ENCODE measurements at regions not wholly inside any gene's neighbourhood (a gene's known extent, or its start where the extent isn't known, plus 50 kb on each side); places are given as distances from the start of the nearest gene placed in this dataset.

- TF ChIP-seq EP300 (IDR thresholded peaks at IDR 0.05; ENCODE audit: borderline replicate concordance) (no peak), FOXM1 (IDR thresholded peaks at IDR 0.05; ENCODE audit: borderline replicate concordance, low read depth) (no peak), CEBPB (IDR thresholded peaks at IDR 0.05) (no peak), NFIC (IDR thresholded peaks at IDR 0.05) (no peak), TEAD4 (IDR thresholded peaks at IDR 0.05) (no peak), USF1 (IDR thresholded peaks at IDR 0.05) (no peak), YY1 (IDR thresholded peaks at IDR 0.05; ENCODE audit: low read depth) (no peak), CREB1 (IDR thresholded peaks at IDR 0.05; ENCODE audit: low read depth) (no peak), MAX (IDR thresholded peaks at IDR 0.05) (no peak), TCF12 (IDR thresholded peaks at IDR 0.05; ENCODE audit: low read depth) (no peak), TAF1 (IDR thresholded peaks at IDR 0.05; ENCODE audit: low read depth) (no peak), ZBTB7A (IDR thresholded peaks at IDR 0.05; ENCODE audit: low read depth) (no peak), REST (IDR thresholded peaks at IDR 0.05; ENCODE audit: low read depth) (no peak), EGR1 (IDR thresholded peaks at IDR 0.05) (no peak), RAD21 (IDR thresholded peaks at IDR 0.05; ENCODE audit: low read depth) (no peak)
Observed at GRCh38 chr7:81491573-81491972, 278.3 kb downstream of the HGF start.

GRCh38 chr7:81488210-81488609, 281.6 kb downstream of the HGF start:
- no peak for TF ChIP-seq EP300 (IDR thresholded peaks at IDR 0.05; ENCODE audit: borderline replicate concordance)
- TF ChIP-seq ZBTB7A (IDR thresholded peaks at IDR 0.05; ENCODE audit: low read depth), result no peak
- no peak for TF ChIP-seq YY1 (IDR thresholded peaks at IDR 0.05; ENCODE audit: low read depth)

- no peak for TF ChIP-seq MAX (IDR thresholded peaks at IDR 0.05)
Observed at GRCh38 chr7:81487516-81487915, 282.3 kb downstream of the HGF start.

- TF ChIP-seq EGR1 (IDR thresholded peaks at IDR 0.05) (no peak), CEBPB (IDR thresholded peaks at IDR 0.05) (no peak), REST (IDR thresholded peaks at IDR 0.05; ENCODE audit: low read depth) (no peak), EP300 (IDR thresholded peaks at IDR 0.05; ENCODE audit: borderline replicate concordance) (no peak), NFIC (IDR thresholded peaks at IDR 0.05) (no peak), TAF1 (IDR thresholded peaks at IDR 0.05; ENCODE audit: low read depth) (no peak), MAX (IDR thresholded peaks at IDR 0.05) (no peak), CREB1 (IDR thresholded peaks at IDR 0.05; ENCODE audit: low read depth) (no peak), TEAD4 (IDR thresholded peaks at IDR 0.05) (no peak), FOXM1 (IDR thresholded peaks at IDR 0.05; ENCODE audit: borderline replicate concordance, low read depth) (no peak), ZBTB7A (IDR thresholded peaks at IDR 0.05; ENCODE audit: low read depth) (no peak), TCF12 (IDR thresholded peaks at IDR 0.05; ENCODE audit: low read depth) (no peak), RAD21 (IDR thresholded peaks at IDR 0.05; ENCODE audit: low read depth) (no peak), USF1 (IDR thresholded peaks at IDR 0.05) (no peak), YY1 (IDR thresholded peaks at IDR 0.05; ENCODE audit: low read depth) (no peak)
Observed at GRCh38 chr7:81484261-81484660, 285.6 kb downstream of the HGF start.

GRCh38 chr7:81482600-81483186, 287.2 kb downstream of the HGF start:
- no peak for TF ChIP-seq NFIC (IDR thresholded peaks at IDR 0.05)
- TF ChIP-seq USF1 (IDR thresholded peaks at IDR 0.05), result no peak
- no peak for TF ChIP-seq TAF1 (IDR thresholded peaks at IDR 0.05; ENCODE audit: low read depth)
- peak; percentile 64 for TF ChIP-seq RAD21 (IDR thresholded peaks at IDR 0.05; ENCODE audit: low read depth)

- TF ChIP-seq MAX (IDR thresholded peaks at IDR 0.05) (no peak), CREB1 (IDR thresholded peaks at IDR 0.05; ENCODE audit: low read depth) (no peak), TAF1 (IDR thresholded peaks at IDR 0.05; ENCODE audit: low read depth) (no peak), NFIC (IDR thresholded peaks at IDR 0.05) (no peak), REST (IDR thresholded peaks at IDR 0.05; ENCODE audit: low read depth) (no peak), TCF12 (IDR thresholded peaks at IDR 0.05; ENCODE audit: low read depth) (no peak), FOXM1 (IDR thresholded peaks at IDR 0.05; ENCODE audit: borderline replicate concordance, low read depth) (no peak), EGR1 (IDR thresholded peaks at IDR 0.05) (no peak), RAD21 (IDR thresholded peaks at IDR 0.05; ENCODE audit: low read depth) (no peak), ZBTB7A (IDR thresholded peaks at IDR 0.05; ENCODE audit: low read depth) (no peak), CEBPB (IDR thresholded peaks at IDR 0.05) (no peak), EP300 (IDR thresholded peaks at IDR 0.05; ENCODE audit: borderline replicate concordance) (no peak), YY1 (IDR thresholded peaks at IDR 0.05; ENCODE audit: low read depth) (no peak), TEAD4 (IDR thresholded peaks at IDR 0.05) (no peak), USF1 (IDR thresholded peaks at IDR 0.05) (no peak)
Observed at GRCh38 chr7:81478664-81479063, 291.2 kb downstream of the HGF start.

Measured in Ishikawa (cell line).